Glutamatergic neuron (in vitro differentiated cells): ENCODE measurements at regions not wholly inside any gene's neighbourhood (a gene's known extent, or its start where the extent isn't known, plus 50 kb on each side); places are given as distances from the start of the nearest gene placed in this dataset.

Experiments
- DNase-seq: peaks from one replicate; pipeline ENCODE4 v3.0.0; 2022
- H3K27ac Mint-ChIP-seq: one replicate; pipeline ENCODE4 v1.8.0; 2020; ENCODE audit warnings: mild to moderate bottlenecking, mixed read lengths, inconsistent platforms; ENCODE audit not compliant: unreplicated experiment
- H3K27me3 Mint-ChIP-seq: one replicate; pipeline ENCODE4 v1.8.0; 2020; ENCODE audit warnings: mild to moderate bottlenecking, moderate library complexity, mixed read lengths, inconsistent platforms; ENCODE audit not compliant: unreplicated experiment
- H3K36me3 Mint-ChIP-seq: one replicate; pipeline ENCODE4 v1.8.0; 2020; ENCODE audit warnings: mild to moderate bottlenecking, mixed read lengths, inconsistent platforms; ENCODE audit not compliant: unreplicated experiment
- H3K4me1 Mint-ChIP-seq: one replicate; pipeline ENCODE4 v1.8.0; 2020; ENCODE audit warnings: mild to moderate bottlenecking, low read depth, mixed read lengths, inconsistent platforms; ENCODE audit not compliant: unreplicated experiment
- H3K4me3 Mint-ChIP-seq: one replicate; pipeline ENCODE4 v1.8.0; 2020; ENCODE audit warnings: mild to moderate bottlenecking, mixed read lengths, inconsistent platforms; ENCODE audit not compliant: unreplicated experiment
- H3K9me3 Mint-ChIP-seq: one replicate; pipeline ENCODE4 v1.8.0; 2020; ENCODE audit warnings: mild to moderate bottlenecking, moderate library complexity, mixed read lengths, inconsistent platforms; ENCODE audit not compliant: unreplicated experiment
- TF ChIP-seq, protein P1 (sequence below): fragments of 200-600 bp; sonication (generic); IDR thresholded peaks from one replicate; pipeline ENCODE4 v1.5.0; 2021; ENCODE audit not compliant: partially characterized antibody, unreplicated experiment

DNA sequence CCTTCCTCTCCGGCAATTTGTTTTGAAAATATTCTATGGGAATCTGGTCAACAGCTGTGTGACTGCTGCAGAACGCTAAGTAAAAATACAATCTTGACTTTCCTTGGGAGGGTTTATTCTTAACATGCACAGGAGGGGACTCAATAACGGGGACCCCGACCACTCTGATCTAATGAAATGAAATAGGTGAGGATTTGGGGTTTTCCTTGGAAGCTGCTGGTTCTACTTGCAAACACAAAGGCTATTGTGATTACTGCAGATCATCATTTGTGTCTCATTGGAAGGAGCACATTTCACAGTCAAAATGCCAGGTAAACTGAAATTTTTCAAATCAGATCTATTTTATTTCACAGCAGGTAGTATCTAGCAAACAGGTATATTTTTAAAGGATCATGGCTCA lies 366.1 kb downstream of the SHANK2 start:
- Mint-ChIP-seq H3K4me3 (no peak overlapping the region), H3K27me3 (peaks cover 6% of the 10 kb centered on the region), H3K36me3 (peaks cover 5% of the 10 kb centered on the region), H3K27ac (no peak overlapping the region), H3K9me3 (peaks cover 3% of the 10 kb centered on the region), H3K4me1 (peaks cover 18% of the 10 kb centered on the region)
- TF ChIP-seq, protein P1, sequence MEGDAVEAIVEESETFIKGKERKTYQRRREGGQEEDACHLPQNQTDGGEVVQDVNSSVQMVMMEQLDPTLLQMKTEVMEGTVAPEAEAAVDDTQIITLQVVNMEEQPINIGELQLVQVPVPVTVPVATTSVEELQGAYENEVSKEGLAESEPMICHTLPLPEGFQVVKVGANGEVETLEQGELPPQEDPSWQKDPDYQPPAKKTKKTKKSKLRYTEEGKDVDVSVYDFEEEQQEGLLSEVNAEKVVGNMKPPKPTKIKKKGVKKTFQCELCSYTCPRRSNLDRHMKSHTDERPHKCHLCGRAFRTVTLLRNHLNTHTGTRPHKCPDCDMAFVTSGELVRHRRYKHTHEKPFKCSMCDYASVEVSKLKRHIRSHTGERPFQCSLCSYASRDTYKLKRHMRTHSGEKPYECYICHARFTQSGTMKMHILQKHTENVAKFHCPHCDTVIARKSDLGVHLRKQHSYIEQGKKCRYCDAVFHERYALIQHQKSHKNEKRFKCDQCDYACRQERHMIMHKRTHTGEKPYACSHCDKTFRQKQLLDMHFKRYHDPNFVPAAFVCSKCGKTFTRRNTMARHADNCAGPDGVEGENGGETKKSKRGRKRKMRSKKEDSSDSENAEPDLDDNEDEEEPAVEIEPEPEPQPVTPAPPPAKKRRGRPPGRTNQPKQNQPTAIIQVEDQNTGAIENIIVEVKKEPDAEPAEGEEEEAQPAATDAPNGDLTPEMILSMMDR, result no peak
- DNase-seq, result no peak

DNA sequence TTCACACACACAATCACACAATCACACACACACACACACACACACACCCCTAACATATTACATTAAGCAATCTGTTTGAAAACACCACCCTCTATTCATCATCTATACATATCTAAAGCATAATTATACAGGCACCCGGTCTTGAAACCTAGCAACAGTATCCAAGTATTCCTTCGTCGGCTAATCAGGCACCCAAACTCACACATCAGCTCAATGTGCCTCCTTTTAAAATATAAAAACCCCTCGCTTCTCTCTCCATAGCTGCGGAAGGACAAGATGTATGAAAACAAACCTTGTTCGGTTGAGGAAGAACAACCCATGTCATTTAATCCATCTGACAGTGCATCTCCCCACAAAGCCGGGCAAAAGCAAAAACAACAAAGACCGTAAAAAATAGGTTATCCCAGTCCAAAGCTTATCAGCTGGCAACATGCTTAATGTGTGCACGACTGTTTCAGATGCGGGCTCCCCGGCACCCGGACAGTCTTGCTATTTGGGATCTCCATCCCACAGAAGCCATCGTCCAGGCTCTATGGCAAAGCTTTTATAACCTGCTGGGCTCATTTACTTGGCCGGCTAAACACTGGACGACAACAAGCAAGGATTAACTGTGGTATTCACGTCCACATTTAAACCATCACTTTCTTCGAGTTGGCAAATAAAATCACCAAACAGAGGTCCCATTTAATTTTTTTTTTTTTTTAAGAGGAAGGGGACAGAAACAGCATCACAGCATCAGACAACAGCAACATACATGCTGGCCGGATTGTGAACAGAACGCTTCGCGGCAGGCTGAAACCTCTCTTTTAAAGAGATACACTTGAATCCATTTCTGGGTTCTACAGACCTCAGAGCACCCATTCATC lies 365.5 kb downstream of the SHANK2 start:
- no peak for DNase-seq
- H3K36me3 Mint-ChIP-seq, result peaks cover 5% of the 10 kb centered on the region
- H3K9me3 Mint-ChIP-seq, result peaks cover 4% of the 10 kb centered on the region

DNA sequence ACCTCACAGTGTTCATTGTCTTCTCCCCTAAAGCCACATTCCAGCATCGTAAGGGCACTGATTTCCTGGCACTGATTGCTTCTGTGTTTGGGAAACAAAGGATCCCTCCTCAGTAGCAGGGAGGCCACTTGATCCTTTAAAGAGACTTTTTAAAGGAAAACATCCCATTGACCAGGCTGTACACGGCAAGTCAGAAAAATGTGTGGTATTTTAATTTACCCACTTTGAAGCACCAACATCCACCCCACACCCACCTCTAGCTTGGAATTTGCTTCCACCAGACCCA lies 364.9 kb downstream of the SHANK2 start:
- TF ChIP-seq, protein P1, result no peak
- Mint-ChIP-seq H3K27ac (no peak overlapping the region), H3K27me3 (peaks cover 1% of the 10 kb centered on the region), H3K9me3 (peaks cover 4% of the 10 kb centered on the region), H3K4me1 (peaks cover 15% of the 10 kb centered on the region), H3K4me3 (no peak overlapping the region), H3K36me3 (peaks cover 5% of the 10 kb centered on the region)
- DNase-seq, result no peak

More for the DNA sequence above, 365.5 kb downstream of the SHANK2 start:
- Mint-ChIP-seq H3K4me3 (no peak overlapping the region), H3K4me1 (peaks cover 18% of the 10 kb centered on the region), H3K27me3 (peaks cover 4% of the 10 kb centered on the region), H3K27ac (no peak overlapping the region)
- TF ChIP-seq, protein P1, result no peak

DNA sequence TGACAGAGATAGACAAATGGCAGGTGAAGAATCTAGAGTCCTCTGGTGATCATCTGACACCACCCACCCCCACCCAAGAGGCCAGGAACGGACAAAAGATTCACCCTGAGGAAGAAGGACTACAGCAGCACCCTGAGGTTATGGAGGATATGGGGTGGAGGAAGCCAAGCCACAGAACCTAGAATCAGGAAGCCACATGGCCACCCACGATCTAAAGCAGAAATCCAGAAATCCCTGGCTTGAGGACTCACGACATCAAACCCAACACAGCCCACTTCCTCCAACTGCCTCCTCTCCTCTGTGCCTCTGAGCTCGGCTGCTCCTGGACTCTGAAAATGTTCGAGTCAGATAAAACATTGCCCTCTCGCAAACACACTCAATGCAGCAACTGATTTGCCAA lies 364.3 kb downstream of the SHANK2 start:
- peaks cover 5% of the 10 kb centered on the region for H3K36me3 Mint-ChIP-seq
- DNase-seq, result no peak
- no peak overlapping the region for H3K27ac Mint-ChIP-seq
- H3K9me3 Mint-ChIP-seq, result peaks cover 4% of the 10 kb centered on the region
- H3K27me3 Mint-ChIP-seq, result no peaks in the 10 kb centered on the region
- no peak overlapping the region for H3K4me3 Mint-ChIP-seq
- peaks cover 13% of the 10 kb centered on the region for H3K4me1 Mint-ChIP-seq
- TF ChIP-seq, protein P1, result no peak

DNA sequence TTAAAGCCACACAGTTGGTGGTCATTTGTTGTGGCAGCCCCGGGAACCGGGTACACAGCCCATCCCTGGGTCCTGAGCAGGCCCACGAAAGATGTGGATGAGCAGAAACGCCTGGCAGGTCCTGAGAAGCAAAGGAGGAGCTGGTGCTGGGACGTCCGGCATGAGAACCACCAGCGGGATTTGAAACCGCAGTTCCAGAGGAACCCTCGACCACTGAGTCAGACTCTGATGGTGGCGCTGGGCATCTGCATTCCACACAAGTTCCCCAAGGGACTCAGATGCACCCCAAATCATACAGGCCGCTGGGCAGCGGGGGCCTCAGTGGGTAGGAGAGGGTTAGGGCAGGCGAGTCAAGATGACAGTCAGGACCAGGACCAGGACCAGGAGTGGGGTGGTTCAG lies 363.0 kb downstream of the SHANK2 start:
- Mint-ChIP-seq H3K27ac (no peak overlapping the region), H3K27me3 (no peaks in the 10 kb centered on the region), H3K4me3 (no peak overlapping the region), H3K9me3 (peaks cover 4% of the 10 kb centered on the region), H3K36me3 (peaks cover 5% of the 10 kb centered on the region), H3K4me1 (peaks cover 13% of the 10 kb centered on the region)
- TF ChIP-seq, protein P1, result no peak
- no peak for DNase-seq
